IMR-90 (cell line): ENCODE measurements at regions not wholly inside any gene's neighbourhood (a gene's known extent, or its start where the extent isn't known, plus 50 kb on each side); places are given as distances from the start of the nearest gene placed in this dataset.

ENCODE experiments used
- ATAC-seq: fragments of 200-7000 bp; cut with Tn5 transposase; 2 replicates; pipeline ENCODE4 v1.9.1; 2020; ENCODE audit warnings: low read depth, mild to moderate bottlenecking, moderate library complexity
- BruUV-seq: library from RNA; stranded (reverse); fragments of 400-500 nt; replicated peaks from 2 replicates; lab custom pipeline; 2021; lab: Mats Ljungman, UMichigan
- CTCF ChIA-PET: fragments of 300-600 bp; formaldehyde crosslinking; extraction: SDS; loops from one replicate; lab custom pipeline; 2021; ENCODE audit warnings: antibody characterized with exemption; lab: Yijun Ruan, JAX
- POLR2A ChIA-PET: fragments of 300-600 bp; sonication (Branson Sonifier 250); formaldehyde crosslinking; loops from one replicate; lab custom pipeline; 2022; ENCODE audit warnings: antibody characterized with exemption; ENCODE audit not compliant: unreplicated experiment; lab: Charles Lee
- DNase-seq: peaks from one replicate; pipeline ENCODE4 v3.0.0; 2013
- H2AFZ ChIP-seq: replicated peaks from 2 replicates; pipeline ENCODE3; 2013; ENCODE audit warnings: low read length, mild to moderate bottlenecking; ENCODE audit not compliant: poor library complexity
- H2AK5ac ChIP-seq: 2 replicates; pipeline ENCODE4 v1.6.1; 2013; ENCODE audit warnings: low read depth, low read length, inconsistent platforms
- H2AK9ac ChIP-seq: replicated peaks from 2 replicates; pipeline ENCODE3; 2013; ENCODE audit warnings: mild to moderate bottlenecking, low read depth, low read length, moderate library complexity; ENCODE audit not compliant: poor library complexity
- H2BK120ac ChIP-seq: 2 replicates; pipeline ENCODE4 v1.6.1; 2013; ENCODE audit warnings: low read depth, low read length, inconsistent platforms
- H2BK15ac ChIP-seq: 3 replicates; pipeline ENCODE4 v1.6.1; 2013; ENCODE audit warnings: low read depth, low read length, inconsistent platforms
- H2BK20ac ChIP-seq: 2 replicates; pipeline ENCODE4 v1.6.1; 2013; ENCODE audit warnings: low read depth, mild to moderate bottlenecking, inconsistent platforms, low read length, moderate library complexity
- H2BK5ac ChIP-seq: 2 replicates; pipeline ENCODE4 v1.6.1; 2013; ENCODE audit warnings: mild to moderate bottlenecking, low read depth, low read length, inconsistent platforms; ENCODE audit not compliant: poor library complexity, severe bottlenecking
- H3K14ac ChIP-seq: replicated peaks from 2 replicates; pipeline ENCODE4 v1.6.1; 2013; ENCODE audit warnings: low read depth, low read length, inconsistent platforms
- H3K18ac ChIP-seq: 2 replicates; pipeline ENCODE4 v1.6.1; 2013; ENCODE audit warnings: low read depth, low read length, control low read depth
- H3K23ac ChIP-seq: 2 replicates; pipeline ENCODE4 v1.6.1; 2013; ENCODE audit warnings: low read depth, low read length, inconsistent platforms
- H3K27ac ChIP-seq: 2 replicates; pipeline ENCODE4 v1.5.1; 2013; ENCODE audit warnings: mild to moderate bottlenecking, control low read depth, low read length; ENCODE audit not compliant: insufficient read depth
- H3K27me3 ChIP-seq: 2 replicates; pipeline ENCODE4 v1.6.1; 2013; ENCODE audit warnings: low read length; ENCODE audit not compliant: control insufficient read depth, insufficient read depth
- H3K36me3 ChIP-seq: 2 replicates; pipeline ENCODE4 v1.6.1; 2013; ENCODE audit warnings: low read length, mixed read lengths; ENCODE audit not compliant: control insufficient read depth, insufficient read depth
- H3K4ac ChIP-seq: 2 replicates; pipeline ENCODE4 v1.6.1; 2013; ENCODE audit warnings: low read depth, low read length, inconsistent platforms
- H3K4me1 ChIP-seq: 2 replicates; pipeline ENCODE4 v1.6.1; 2013; ENCODE audit warnings: low read length, mixed read lengths; ENCODE audit not compliant: control insufficient read depth, insufficient read depth
- H3K4me2 ChIP-seq: 2 replicates; pipeline ENCODE4 v1.6.1; 2013; ENCODE audit warnings: low read depth, mild to moderate bottlenecking, control low read depth, low read length, moderate library complexity
- H3K4me3 ChIP-seq: 2 replicates; pipeline ENCODE4 v1.5.1; 2013; ENCODE audit warnings: low read depth, mild to moderate bottlenecking, control low read depth, low read length, moderate library complexity; ENCODE audit not compliant: insufficient read depth
- H3K56ac ChIP-seq: 2 replicates; pipeline ENCODE4 v1.6.1; 2013; ENCODE audit warnings: low read length, inconsistent platforms; ENCODE audit not compliant: insufficient read depth; ENCODE audit errors: extremely low read depth
- H3K79me1 ChIP-seq, 2 experiments: 2 replicates each; pipeline ENCODE4 v1.6.1; 2013; ENCODE audit warnings: low read length in 2 of 2, inconsistent platforms in 1 of 2, low read depth in 1 of 2
- H3K9ac ChIP-seq: 2 replicates; pipeline ENCODE4 v1.6.1; 2013; ENCODE audit warnings: low read depth, low read length, control low read depth
- H3K9me1 ChIP-seq: 2 replicates; pipeline ENCODE4 v1.6.1; 2013; ENCODE audit warnings: low read length, inconsistent platforms; ENCODE audit not compliant: insufficient read depth
- H3K9me3 ChIP-seq: 2 replicates; pipeline ENCODE4 v1.6.1; 2013; ENCODE audit warnings: low read length; ENCODE audit not compliant: control insufficient read depth, insufficient read depth
- H4K20me1 ChIP-seq: 2 replicates; pipeline ENCODE4 v1.6.1; 2013; ENCODE audit warnings: low read length, inconsistent platforms; ENCODE audit not compliant: insufficient read depth
- H4K5ac ChIP-seq: 2 replicates; pipeline ENCODE4 v1.6.1; 2013; ENCODE audit warnings: mild to moderate bottlenecking, low read depth, low read length, control low read depth
- H4K8ac ChIP-seq, 2 experiments: 2 replicates each; pipeline ENCODE4 v1.6.1; 2013; ENCODE audit warnings: low read depth in 2 of 2, low read length in 2 of 2, control low read depth in 1 of 2, inconsistent platforms in 1 of 2
- H4K91ac ChIP-seq: 2 replicates; pipeline ENCODE4 v1.6.1; 2013; ENCODE audit warnings: low read depth, low read length, inconsistent platforms; ENCODE audit not compliant: insufficient read depth
- CHD1 ChIP-seq: IDR thresholded peaks from 2 replicates; pipeline ENCODE4 v1.6.1; 2012; ENCODE audit warnings: low read depth, low read length, improper control_type of control experiment
- CTCF ChIP-seq: conservative IDR thresholded peaks from 2 replicates; pipeline ENCODE4 v1.5.1; 2012; ENCODE audit warnings: mild to moderate bottlenecking, low read depth, low read length, improper control_type of control experiment
- ELK1 ChIP-seq: fragments of 150-350 bp; IDR thresholded peaks from 2 replicates; pipeline ENCODE4 v1.6.1; 2016; ENCODE audit warnings: low read depth, mild to moderate bottlenecking, low read length, moderate library complexity, borderline replicate concordance
- FOS ChIP-seq: fragments of 150-350 bp; IDR thresholded peaks from 2 replicates; pipeline ENCODE4 v1.6.1; 2016; ENCODE audit warnings: low read depth, low read length
- MAFK ChIP-seq: IDR thresholded peaks from 2 replicates; pipeline ENCODE4 v1.6.1; 2012; ENCODE audit warnings: low read depth, low read length, improper control_type of control experiment
- MAZ ChIP-seq: IDR thresholded peaks from 2 replicates; pipeline ENCODE4 v1.6.1; 2012; ENCODE audit warnings: low read depth, mild to moderate bottlenecking, low read length, improper control_type of control experiment, moderate library complexity, borderline replicate concordance
- MXI1 ChIP-seq: IDR thresholded peaks from 2 replicates; pipeline ENCODE4 v1.6.1; 2012; ENCODE audit warnings: low read depth, mild to moderate bottlenecking, low read length, moderate library complexity, borderline replicate concordance
- NFE2L2 ChIP-seq: fragments of 150-350 bp; IDR thresholded peaks from 2 replicates; pipeline ENCODE4 v1.6.1; 2016; ENCODE audit warnings: low read depth, mild to moderate bottlenecking, low read length
- RAD21 ChIP-seq: IDR thresholded peaks from 2 replicates; pipeline ENCODE4 v1.6.1; 2012; ENCODE audit warnings: low read length, improper control_type of control experiment
- RCOR1 ChIP-seq: IDR thresholded peaks from 2 replicates; pipeline ENCODE4 v1.6.1; 2012; ENCODE audit warnings: mild to moderate bottlenecking, low read length, improper control_type of control experiment; ENCODE audit not compliant: insufficient replicate concordance
- RFX5 ChIP-seq: IDR thresholded peaks from 2 replicates; pipeline ENCODE4 v1.8.0; 2012; ENCODE audit warnings: low read depth, mild to moderate bottlenecking, low read length, moderate library complexity
- SMC3 ChIP-seq: fragments of 150-350 bp; IDR thresholded peaks from 2 replicates; pipeline ENCODE4 v1.6.1; 2016; ENCODE audit warnings: low read depth, mild to moderate bottlenecking, antibody characterized with exemption, low read length, moderate library complexity
- USF2 ChIP-seq: fragments of 150-350 bp; IDR thresholded peaks from 2 replicates; pipeline ENCODE4 v1.6.1; 2017; ENCODE audit warnings: mild to moderate bottlenecking, antibody characterized with exemption, low read length, low read depth
- WGBS, 2 experiments: methylation state at CpG; one replicate each; pipeline versions ENCODE4 v1.1.5 to v1.1.7; 2013; ENCODE audit warnings: missing lambda C conversion rate in 2 of 2; ENCODE audit not compliant: insufficient read length in 1 of 2; ENCODE audit errors: extremely low coverage in 2 of 2; 5-methylcytosine and 5-hydroxymethylcytosine counted together
- dilution Hi-C: fragments of 300-500 bp; cut with HindIII; formaldehyde crosslinking; loops from one replicate; pipeline ENCODE4 v1.14.3; 2018; ENCODE audit warnings: low sequenced_read_pairs; ENCODE audit not compliant: unreplicated experiment
- in situ Hi-C: fragments of 300-500 bp; cut with MboI; formaldehyde crosslinking; loops from 3 replicates; pipeline ENCODE4 v1.14.3; 2019; ENCODE audit warnings: low sequenced_read_pairs, inconsistent platforms, mixed read lengths
- intact Hi-C: fragments of 100-400 bp; cut with micrococcal nuclease; formaldehyde crosslinking; loops from 2 replicates; pipeline ENCODE4 v1.10.0; 2022

GRCh38 chr2:34534341-34534740, 935.2 kb upstream of the FAM98A start:
- Histone ChIP-seq H3K27ac (no peak overlapping the region), H2BK5ac (no peak overlapping the region), H4K91ac (no peak overlapping the region), H2AK5ac (no peak overlapping the region), H3K9ac (no peak overlapping the region), H4K5ac (no peak overlapping the region), H4K20me1 (no peaks in the 10 kb centered on the region), H3K79me1 (no peaks in the 10 kb centered on the region), H2AFZ (no peak overlapping the region), H3K14ac (no peak overlapping the region), H2AK9ac (no peak overlapping the region), H3K4me2 (no peak overlapping the region), H3K27me3 (no peaks in the 10 kb centered on the region), H3K56ac (no peak overlapping the region), H3K9me1 (no peaks in the 10 kb centered on the region), H2BK120ac (no peak overlapping the region), H3K4me3 (no peak overlapping the region), H4K8ac (no peak overlapping the region), H3K23ac (no peak overlapping the region), H3K4me1 (no peaks in the 10 kb centered on the region), H3K9me3 (peaks cover 4% of the 10 kb centered on the region), H2BK15ac (no peak overlapping the region), H3K18ac (no peak overlapping the region), H3K36me3 (no peaks in the 10 kb centered on the region), H3K4ac (no peak overlapping the region), H2BK20ac (no peak overlapping the region)
- no peak for DNase-seq
- CTCF ChIA-PET, result no interaction called here
- intact Hi-C loops (no loop called here), dilution Hi-C loops (no loop called here), in situ Hi-C loops (no loop called here)
- no CpG with 5 or more reads among the region's 1 CpG for WGBS, 2 experiments
- no TSS peak for BruUV-seq
- POLR2A ChIA-PET, result interaction anchor here (0.6 kb wide), 1 partner anchor 211 kb away, joined by 4 read pairs; no protein-coding TSS in a partner anchor
- no peak for ATAC-seq
- TF ChIP-seq RCOR1 (no peak), USF2 (no peak), MXI1 (no peak), RAD21 (no peak), RFX5 (no peak), MAFK (no peak), NFE2L2 (no peak), CTCF (no peak), SMC3 (no peak), CHD1 (no peak), MAZ (no peak), FOS (no peak), ELK1 (no peak)
